Urinary bladder (tissue), 3 donors: ENCODE measurements at regions not wholly inside any gene's neighbourhood (a gene's known extent, or its start where the extent isn't known, plus 50 kb on each side); places are given as distances from the start of the nearest gene placed in this dataset.
A peak's percentile ranks its signal among the peaks of the same experiment; 100 is the strongest.

Experiments used
- DNase-seq: peaks from one replicate; pipeline ENCODE4 v3.0.0-alpha.2; 2015; ENCODE audit errors: extremely low spot score
- H3K27ac ChIP-seq: one replicate; pipeline ENCODE4 v1.5.1; 2013; ENCODE audit warnings: low read depth, mild to moderate bottlenecking, moderate library complexity
- H3K36me3 ChIP-seq: one replicate; pipeline ENCODE4 v1.6.1; 2013; ENCODE audit warnings: mild to moderate bottlenecking, moderate library complexity; ENCODE audit not compliant: insufficient read depth
- H3K4me1 ChIP-seq: one replicate; pipeline ENCODE4 v1.6.1; 2013; ENCODE audit warnings: mild to moderate bottlenecking, moderate library complexity; ENCODE audit not compliant: insufficient read depth
- H3K4me3 ChIP-seq: one replicate; pipeline ENCODE4 v1.5.1; 2013; ENCODE audit warnings: low read depth, low read length
- WGBS: extraction: QIAGEN DNeasy Blood & Tissue Kit; methylation state at CpG from one replicate; pipeline ENCODE4 v1.1.7; 2013; 5-methylcytosine and 5-hydroxymethylcytosine counted together
- donor health status: healthy with polysubstance abuse.
- donor health status: healthy.

- peak overlapping the region; percentile 2 for H3K27ac ChIP-seq
- H3K4me1 ChIP-seq: no peaks in the 10 kb centered on the region
- H3K4me3 ChIP-seq: no peak overlapping the region
- no peak for DNase-seq
- 56% methylated on average over 10 of the region's 10 CpGs for WGBS
- H3K36me3 ChIP-seq: no peaks in the 10 kb centered on the region
These were observed 84.5 kb upstream of the ARHGAP28 start for GRCh38 chr18:6644836-6645627.

- H3K36me3 ChIP-seq: no peaks in the 10 kb centered on the region
- 24% methylated on average over 5 of the region's 5 CpGs for WGBS
- peak overlapping the region; percentile 8 for H3K4me3 ChIP-seq
- no peaks in the 10 kb centered on the region for H3K4me1 ChIP-seq
- DNase-seq: no peak
- H3K27ac ChIP-seq: no peak overlapping the region
These were observed 82.7 kb upstream of the ARHGAP28 start for GRCh38 chr18:6646801-6647200.

GRCh38 chr18:6648581-6648980 lies 80.9 kb upstream of the ARHGAP28 start:
- Histone ChIP-seq H3K36me3 (no peaks in the 10 kb centered on the region), H3K4me3 (no peak overlapping the region), H3K27ac (no peak overlapping the region), H3K4me1 (no peaks in the 10 kb centered on the region)
- 77% methylated on average over 1 of the region's 1 CpG for WGBS
- no peak for DNase-seq

GRCh38 chr18:6649421-6650126 lies 79.9 kb upstream of the ARHGAP28 start:
- no peaks in the 10 kb centered on the region for H3K4me1 ChIP-seq
- H3K27ac ChIP-seq: no peak overlapping the region
- no peak overlapping the region for H3K4me3 ChIP-seq
- DNase-seq: no peak
- WGBS: 69% methylated on average over 3 of the region's 3 CpGs
- no peaks in the 10 kb centered on the region for H3K36me3 ChIP-seq

GRCh38 chr18:6650127-6650507 lies 79.4 kb upstream of the ARHGAP28 start:
- 40% methylated on average over 3 of the region's 3 CpGs for WGBS
- H3K27ac ChIP-seq: no peak overlapping the region
- no peaks in the 10 kb centered on the region for H3K36me3 ChIP-seq
- H3K4me3 ChIP-seq: no peak overlapping the region
- H3K4me1 ChIP-seq: no peaks in the 10 kb centered on the region
- DNase-seq: no peak

- DNase-seq: no peak
- 73% methylated on average over 6 of the region's 6 CpGs for WGBS
- H3K4me1 ChIP-seq: no peaks in the 10 kb centered on the region
- H3K27ac ChIP-seq: no peak overlapping the region
- H3K4me3 ChIP-seq: no peak overlapping the region
- H3K36me3 ChIP-seq: no peaks in the 10 kb centered on the region
These were observed 78.8 kb upstream of the ARHGAP28 start for GRCh38 chr18:6650747-6651146.

- no peak overlapping the region for H3K4me3 ChIP-seq
- no peaks in the 10 kb centered on the region for H3K4me1 ChIP-seq
- no peak for DNase-seq
- no peak overlapping the region for H3K27ac ChIP-seq
- no peaks in the 10 kb centered on the region for H3K36me3 ChIP-seq
These were observed 77.4 kb upstream of the ARHGAP28 start for GRCh38 chr18:6652098-6652497.

- Histone ChIP-seq H3K4me1 (no peaks in the 10 kb centered on the region), H3K27ac (no peak overlapping the region), H3K36me3 (no peaks in the 10 kb centered on the region), H3K4me3 (no peak overlapping the region)
- 78% methylated on average over 2 of the region's 2 CpGs for WGBS
- DNase-seq: no peak
These were observed 75.6 kb upstream of the ARHGAP28 start for GRCh38 chr18:6653880-6654279.

- H3K4me3 ChIP-seq: no peak overlapping the region
- no peaks in the 10 kb centered on the region for H3K4me1 ChIP-seq
- DNase-seq: no peak
- no peaks in the 10 kb centered on the region for H3K36me3 ChIP-seq
- no peak overlapping the region for H3K27ac ChIP-seq
- WGBS: 54% methylated on average over 7 of the region's 7 CpGs
These were observed 69.4 kb upstream of the ARHGAP28 start for GRCh38 chr18:6659963-6660725.

- no peak overlapping the region for H3K4me3 ChIP-seq
- DNase-seq: no peak
- H3K36me3 ChIP-seq: no peaks in the 10 kb centered on the region
- no peak overlapping the region for H3K27ac ChIP-seq
- 52% methylated on average over 4 of the region's 4 CpGs for WGBS
- H3K4me1 ChIP-seq: no peaks in the 10 kb centered on the region
These were observed 67.7 kb upstream of the ARHGAP28 start for GRCh38 chr18:6661692-6662415.

- 67% methylated on average over 3 of the region's 3 CpGs for WGBS
- Histone ChIP-seq H3K4me1 (no peaks in the 10 kb centered on the region), H3K4me3 (no peak overlapping the region), H3K27ac (no peak overlapping the region), H3K36me3 (no peaks in the 10 kb centered on the region)
- no peak for DNase-seq
These were observed 63.4 kb upstream of the ARHGAP28 start for GRCh38 chr18:6666012-6666685.

GRCh38 chr18:6668836-6669235 lies 60.7 kb upstream of the ARHGAP28 start:
- Histone ChIP-seq H3K4me1 (no peaks in the 10 kb centered on the region), H3K27ac (no peak overlapping the region), H3K36me3 (no peaks in the 10 kb centered on the region), H3K4me3 (no peak overlapping the region)
- DNase-seq: no peak
- 92% methylated on average over 1 of the region's 1 CpG for WGBS

GRCh38 chr18:6672821-6673308 lies 56.7 kb upstream of the ARHGAP28 start:
- no peaks in the 10 kb centered on the region for H3K4me1 ChIP-seq
- WGBS: 76% methylated on average over 2 of the region's 2 CpGs
- DNase-seq: no peak
- no peak overlapping the region for H3K27ac ChIP-seq
- H3K4me3 ChIP-seq: no peak overlapping the region
- H3K36me3 ChIP-seq: no peaks in the 10 kb centered on the region
